ENCODE measurements at regions not wholly inside any gene's neighbourhood (a gene's known extent, or its start where the extent isn't known, plus 50 kb on each side); places are given as distances from the start of the nearest gene placed in this dataset.

- TF ChIP-seq EP300 (IDR thresholded peaks at IDR 0.05; ENCODE audit: borderline replicate concordance) (no peak), CREB1 (IDR thresholded peaks at IDR 0.05; ENCODE audit: low read depth) (no peak), RAD21 (IDR thresholded peaks at IDR 0.05; ENCODE audit: low read depth) (no peak), ZBTB7A (IDR thresholded peaks at IDR 0.05; ENCODE audit: low read depth) (no peak), MAX (IDR thresholded peaks at IDR 0.05) (no peak), TEAD4 (IDR thresholded peaks at IDR 0.05) (no peak), NFIC (IDR thresholded peaks at IDR 0.05) (no peak), EGR1 (IDR thresholded peaks at IDR 0.05) (no peak), CEBPB (IDR thresholded peaks at IDR 0.05) (no peak), FOXM1 (IDR thresholded peaks at IDR 0.05; ENCODE audit: borderline replicate concordance, low read depth) (no peak), TAF1 (IDR thresholded peaks at IDR 0.05; ENCODE audit: low read depth) (no peak)
These were observed 482.0 kb downstream of the UQCRFS1 start for GRCh38 chr19:28730791-28731512.

Data from Ishikawa (cell line).